CD14-positive monocyte (primary cell): ENCODE measurements at regions not wholly inside any gene's neighbourhood (a gene's known extent, or its start where the extent isn't known, plus 50 kb on each side); places are given as distances from the start of the nearest gene placed in this dataset.

ENCODE experiments used
- DNase-seq, 3 donors: peaks; one replicate each; pipeline ENCODE4 v3.0.0-alpha.2; 2011 to 2022
- H2AFZ ChIP-seq: 2 replicates; pipeline ENCODE4 v1.6.0; 2012; ENCODE audit warnings: mild to moderate bottlenecking, low read depth, low read length, inconsistent platforms; ENCODE audit not compliant: insufficient read depth, poor library complexity, severe bottlenecking
- H3K27ac ChIP-seq, 2 donors: 1 replicate in 1 of 2; 2 replicates in 1 of 2; pipeline ENCODE4 v1.5.1; 2012 to 2013; ENCODE audit warnings: low read length in 2 of 2, control low read depth in 1 of 2, inconsistent platforms in 1 of 2, low read depth in 1 of 2, mild to moderate bottlenecking in 1 of 2
- H3K27me3 ChIP-seq, 2 donors: one replicate each; pipeline versions ENCODE4 v1.6.0 to v1.6.1; 2011 to 2013; ENCODE audit warnings: low read length in 2 of 2; ENCODE audit not compliant: control insufficient read depth in 2 of 2, insufficient read depth in 2 of 2
- H3K36me3 ChIP-seq, 2 donors: replicated peaks in 1 of 2; 1 replicate in 1 of 2; 2 replicates in 1 of 2; pipeline versions ENCODE4 v1.5.1 to v1.6.1; 2012 to 2013; ENCODE audit warnings: low read length in 2 of 2, control low read depth in 1 of 2, inconsistent platforms in 1 of 2, mild to moderate bottlenecking in 1 of 2; ENCODE audit not compliant: insufficient read depth in 2 of 2, control insufficient read depth in 1 of 2
- H3K4me1 ChIP-seq, 2 donors: 1 replicate in 1 of 2; 2 replicates in 1 of 2; pipeline versions ENCODE4 v1.5.1 to v1.6.1; 2012 to 2013; ENCODE audit warnings: low read length in 2 of 2, control low read depth in 1 of 2, inconsistent platforms in 1 of 2, mild to moderate bottlenecking in 1 of 2, moderate library complexity in 1 of 2; ENCODE audit not compliant: insufficient read depth in 2 of 2, control insufficient read depth in 1 of 2
- H3K4me2 ChIP-seq: replicated peaks from 2 replicates; pipeline ENCODE3; 2012; ENCODE audit warnings: low read length, moderate library complexity, mild to moderate bottlenecking; ENCODE audit not compliant: poor library complexity, severe bottlenecking; ENCODE audit errors: extremely low read depth
- H3K4me3 ChIP-seq, 3 experiments: fragments of 200-600 bp in 1 of 3; sonication (generic) in 1 of 3; replicated peaks in 1 of 3; 1 replicate in 2 of 3; 2 replicates in 1 of 3; pipeline ENCODE4 v1.5.1; 2011 to 2013; ENCODE audit warnings: low read length in 3 of 3, mild to moderate bottlenecking in 3 of 3, control low read depth in 2 of 3, low read depth in 2 of 3, inconsistent platforms in 1 of 3, moderate library complexity in 1 of 3
- H3K79me2 ChIP-seq: 2 replicates; pipeline ENCODE4 v1.6.0; 2012; ENCODE audit warnings: mild to moderate bottlenecking, control low read depth, inconsistent platforms, low read length, moderate library complexity; ENCODE audit not compliant: insufficient read depth
- H3K9ac ChIP-seq: 2 replicates; pipeline ENCODE4 v1.6.0; 2017; ENCODE audit warnings: low read length, mild to moderate bottlenecking; ENCODE audit not compliant: insufficient read depth, poor library complexity, severe bottlenecking
- H3K9me3 ChIP-seq, 2 donors: replicated peaks in 1 of 2; 1 replicate in 1 of 2; 2 replicates in 1 of 2; pipeline versions ENCODE4 v1.5.1 to v1.6.1; 2012 to 2013; ENCODE audit warnings: low read length in 2 of 2, control low read depth in 1 of 2; ENCODE audit not compliant: control insufficient read depth in 1 of 2, insufficient read depth in 1 of 2
- H4K20me1 ChIP-seq: 2 replicates; pipeline ENCODE4 v1.6.0; 2012; ENCODE audit warnings: mild to moderate bottlenecking, low read length, control low read depth, moderate library complexity; ENCODE audit not compliant: insufficient read depth
- H3K27ac Mint-ChIP-seq, 7 donors: one replicate each; pipeline ENCODE4 v1.8.0; 2020; ENCODE audit warnings: mild to moderate bottlenecking in 7 of 7, mixed read lengths in 7 of 7, moderate library complexity in 6 of 7, inconsistent platforms in 2 of 7
- H3K27me3 Mint-ChIP-seq, 3 donors: one replicate each; pipeline ENCODE4 v1.8.0; 2021 to 2022; ENCODE audit warnings: low read depth in 3 of 3, mild to moderate bottlenecking in 3 of 3, mixed read lengths in 3 of 3, moderate library complexity in 3 of 3, inconsistent platforms in 1 of 3
- H3K36me3 Mint-ChIP-seq, 2 donors: one replicate each; pipeline ENCODE4 v1.8.0; 2020; ENCODE audit warnings: mixed read lengths in 2 of 2, inconsistent platforms in 1 of 2, mild to moderate bottlenecking in 1 of 2
- H3K4me1 Mint-ChIP-seq: one replicate; pipeline ENCODE4 v1.8.0; 2020; ENCODE audit warnings: mild to moderate bottlenecking, mixed read lengths
- H3K4me3 Mint-ChIP-seq, 2 donors: one replicate each; pipeline ENCODE4 v1.8.0; 2020; ENCODE audit warnings: mild to moderate bottlenecking in 2 of 2, mixed read lengths in 2 of 2, moderate library complexity in 1 of 2
- H3K9me3 Mint-ChIP-seq, 7 donors: one replicate each; pipeline ENCODE4 v1.8.0; 2020 to 2022; ENCODE audit warnings: mixed read lengths in 7 of 7, mild to moderate bottlenecking in 6 of 7, moderate library complexity in 6 of 7, inconsistent platforms in 2 of 7
- WGBS: methylation state at CpG from one replicate; pipeline ENCODE4 v1.1.5; 2013; ENCODE audit warnings: missing lambda C conversion rate; ENCODE audit not compliant: insufficient coverage; 5-methylcytosine and 5-hydroxymethylcytosine counted together
- intact Hi-C, 2 donors: fragments of 100-400 bp; cut with micrococcal nuclease; formaldehyde crosslinking; loops; one replicate each; pipeline versions ENCODE4 v1.15.0 to v1.15.1; 2023
- TF ChIP-seq, protein P1 (sequence below): fragments of 200-600 bp; IDR thresholded peaks from one replicate; pipeline ENCODE4 v1.8.0; 2022; ENCODE audit warnings: antibody characterized with exemption, mild to moderate bottlenecking

- intact Hi-C loops: no loop called here
- Mint-ChIP-seq H3K4me3 (no peak overlapping the region), H3K36me3 (peaks cover 2% of the 10 kb centered on the region in 2 donors), H3K4me1 (peaks cover 42% of the 10 kb centered on the region), H3K27ac (peak overlapping the region in 1 of 7 donors; percentile 78), H3K27me3 (peaks cover 0 to 1% (median 0%) of the 10 kb centered on the region in 3 donors), H3K9me3 (peaks cover 0 to 2% (median 0%) of the 10 kb centered on the region in 7 donors)
- H3K36me3 ChIP-seq: no peaks in the 10 kb centered on the region
- no peak overlapping the region for H3K4me2 ChIP-seq
- H3K79me2 ChIP-seq: no peaks in the 10 kb centered on the region
- no peak overlapping the region for H2AFZ ChIP-seq
- peaks cover 38 to 44% of the 10 kb centered on the region in 2 donors for H3K4me1 ChIP-seq
- no peak for DNase-seq
- H3K9me3 ChIP-seq: no peaks in the 10 kb centered on the region
- no peaks in the 10 kb centered on the region for H3K27me3 ChIP-seq
- TF ChIP-seq, protein P1, sequence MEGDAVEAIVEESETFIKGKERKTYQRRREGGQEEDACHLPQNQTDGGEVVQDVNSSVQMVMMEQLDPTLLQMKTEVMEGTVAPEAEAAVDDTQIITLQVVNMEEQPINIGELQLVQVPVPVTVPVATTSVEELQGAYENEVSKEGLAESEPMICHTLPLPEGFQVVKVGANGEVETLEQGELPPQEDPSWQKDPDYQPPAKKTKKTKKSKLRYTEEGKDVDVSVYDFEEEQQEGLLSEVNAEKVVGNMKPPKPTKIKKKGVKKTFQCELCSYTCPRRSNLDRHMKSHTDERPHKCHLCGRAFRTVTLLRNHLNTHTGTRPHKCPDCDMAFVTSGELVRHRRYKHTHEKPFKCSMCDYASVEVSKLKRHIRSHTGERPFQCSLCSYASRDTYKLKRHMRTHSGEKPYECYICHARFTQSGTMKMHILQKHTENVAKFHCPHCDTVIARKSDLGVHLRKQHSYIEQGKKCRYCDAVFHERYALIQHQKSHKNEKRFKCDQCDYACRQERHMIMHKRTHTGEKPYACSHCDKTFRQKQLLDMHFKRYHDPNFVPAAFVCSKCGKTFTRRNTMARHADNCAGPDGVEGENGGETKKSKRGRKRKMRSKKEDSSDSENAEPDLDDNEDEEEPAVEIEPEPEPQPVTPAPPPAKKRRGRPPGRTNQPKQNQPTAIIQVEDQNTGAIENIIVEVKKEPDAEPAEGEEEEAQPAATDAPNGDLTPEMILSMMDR: no peak
- no peak overlapping the region for H3K4me3 ChIP-seq
- H3K27ac ChIP-seq: no peak overlapping the region
- H4K20me1 ChIP-seq: no peaks in the 10 kb centered on the region
- H3K9ac ChIP-seq: no peak overlapping the region
- whole genome bisulfite sequencing: no CpG with 5 or more reads among the region's 1 CpG
Measured at GRCh38 chr2:145749556-145749955, 1229.6 kb upstream of the ZEB2 start.

- Histone ChIP-seq H3K4me1 (peaks cover 40 to 49% of the 10 kb centered on the region in 2 donors), H3K9me3 (no peaks in the 10 kb centered on the region), H3K27me3 (no peaks in the 10 kb centered on the region), H3K27ac (no peak overlapping the region), H3K79me2 (no peaks in the 10 kb centered on the region), H4K20me1 (no peaks in the 10 kb centered on the region), H3K4me2 (no peak overlapping the region), H3K36me3 (no peaks in the 10 kb centered on the region), H3K4me3 (no peak overlapping the region), H3K9ac (no peak overlapping the region), H2AFZ (no peak overlapping the region)
- no peak overlapping the region for H3K27ac Mint-ChIP-seq
- no peak overlapping the region for H3K4me3 Mint-ChIP-seq
- H3K27me3 Mint-ChIP-seq: peaks cover 0 to 1% (median 0%) of the 10 kb centered on the region in 3 donors
- TF ChIP-seq, protein P1: no peak
- WGBS: no CpG with 5 or more reads among the region's 2 CpGs
- intact Hi-C loops: no loop called here
- peaks cover 46% of the 10 kb centered on the region for H3K4me1 Mint-ChIP-seq
- no peak for DNase-seq
- peaks cover 0 to 2% (median 0%) of the 10 kb centered on the region in 7 donors for H3K9me3 Mint-ChIP-seq
- peaks cover 2% of the 10 kb centered on the region in 2 donors for H3K36me3 Mint-ChIP-seq
Measured at GRCh38 chr2:145748927-145749326, 1229.0 kb upstream of the ZEB2 start.
